HG03103 (cell line): ENCODE measurements at regions not wholly inside any gene's neighbourhood (a gene's known extent, or its start where the extent isn't known, plus 50 kb on each side); places are given as distances from the start of the nearest gene placed in this dataset.

Source experiments
- ATAC-seq: cut with Tn5 transposase; IDR thresholded peaks from one replicate; pipeline ENCODE4 v1.9.1; 2021; ENCODE audit warnings: low read depth; ENCODE audit not compliant: unreplicated experiment

DNA sequence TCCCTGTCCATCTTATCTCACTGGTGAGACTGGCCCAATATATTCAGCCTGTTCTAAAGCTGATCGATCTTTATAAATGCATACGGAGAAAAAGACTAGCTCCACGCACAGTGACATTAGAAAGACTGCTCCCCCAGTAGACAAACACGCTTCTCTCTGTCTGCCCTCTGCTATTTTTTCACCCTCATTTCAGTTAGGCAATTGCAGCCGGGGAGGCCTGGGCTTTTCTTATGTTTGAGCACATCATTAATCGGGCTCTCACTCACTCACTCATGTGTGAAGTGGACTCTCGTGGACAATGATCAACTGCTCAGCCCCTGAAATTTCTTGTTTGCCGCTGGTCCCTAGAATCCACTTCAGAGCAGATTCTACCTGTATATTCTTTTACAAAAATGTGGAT lies 824.7 kb upstream of the TENM3 start:
- no peak for ATAC-seq

DNA sequence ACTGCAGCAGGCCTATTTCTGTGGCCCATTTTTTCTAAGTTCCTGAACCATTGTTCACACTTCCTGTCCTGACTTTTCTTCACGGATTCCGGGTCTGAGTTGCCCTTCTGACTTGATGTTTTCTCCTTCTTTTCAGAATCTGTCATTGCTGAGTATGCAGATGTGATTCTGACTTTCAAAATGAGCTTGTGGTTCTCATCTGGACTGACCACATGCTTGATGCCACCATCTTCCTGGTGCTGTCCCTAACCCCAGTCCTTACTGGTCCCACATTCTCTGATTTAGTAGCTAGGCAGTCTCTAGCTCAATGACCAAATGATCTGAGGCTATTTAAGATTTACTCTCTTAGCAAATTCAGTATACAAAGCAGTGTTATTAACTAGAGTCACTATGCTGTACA lies 822.3 kb upstream of the TENM3 start:
- no peak for ATAC-seq

GRCh38 chr4:181424362-181425016 lies 818.7 kb upstream of the TENM3 start:
- no peak for ATAC-seq

GRCh38 chr4:181427076-181427475 lies 816.1 kb upstream of the TENM3 start:
- ATAC-seq: no peak

DNA sequence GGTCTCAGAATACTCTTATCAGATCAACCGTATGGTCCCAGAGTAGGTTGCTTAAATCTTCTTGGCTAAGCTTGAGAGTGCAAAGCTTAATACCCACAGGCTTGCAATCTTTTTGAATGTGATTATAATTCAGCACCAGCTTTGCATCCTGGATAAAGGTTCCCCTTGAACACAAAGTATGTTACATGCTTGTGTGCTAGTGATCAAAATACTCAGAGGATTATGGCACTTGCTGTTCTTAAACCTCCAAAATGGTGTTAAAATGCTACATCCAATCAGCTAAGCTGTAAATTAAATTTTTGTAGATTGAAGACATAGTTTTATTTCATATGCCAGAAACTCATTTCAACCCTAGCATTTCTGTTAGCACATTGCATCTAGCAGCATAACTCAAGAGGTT lies 812.2 kb upstream of the TENM3 start:
- ATAC-seq: no peak

DNA sequence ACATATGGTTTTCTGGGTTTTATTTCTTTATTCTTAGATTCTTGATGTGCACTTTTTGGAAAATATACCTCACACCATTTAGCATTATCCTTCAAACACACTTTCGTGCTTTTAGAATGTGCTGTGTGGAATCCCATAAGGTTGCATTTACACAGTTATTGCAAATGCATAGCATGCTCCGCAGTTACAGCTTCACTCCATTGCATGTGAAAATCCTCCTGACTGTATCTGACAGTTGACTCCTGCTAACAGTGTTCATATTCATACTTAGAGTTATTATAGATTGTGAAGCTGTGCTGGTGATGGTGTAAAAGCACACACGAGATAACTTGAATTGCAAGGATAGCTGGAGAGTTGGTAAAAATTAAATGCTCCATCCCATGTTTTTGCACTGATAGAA lies 811.5 kb upstream of the TENM3 start:
- ATAC-seq: no peak

DNA sequence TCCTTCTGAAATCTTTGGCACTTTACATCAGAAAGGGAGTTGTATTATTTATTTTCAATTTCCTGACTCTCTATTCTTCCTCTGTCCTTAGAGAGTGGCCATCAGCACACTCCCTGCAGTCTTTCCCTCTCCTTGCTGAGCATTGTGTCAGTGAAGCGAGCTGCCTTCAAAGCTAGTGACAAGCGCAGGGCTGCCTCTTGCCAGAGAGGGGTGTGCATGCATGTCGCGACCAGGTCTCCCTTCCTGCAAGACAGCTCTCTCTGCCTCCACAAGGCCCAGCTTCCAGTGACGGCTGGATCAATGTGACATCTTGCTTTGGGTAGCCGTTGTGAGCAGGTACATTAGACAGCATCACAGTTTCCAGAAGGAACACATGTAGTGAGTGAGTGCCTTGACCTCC lies 810.9 kb upstream of the TENM3 start:
- no peak for ATAC-seq

DNA sequence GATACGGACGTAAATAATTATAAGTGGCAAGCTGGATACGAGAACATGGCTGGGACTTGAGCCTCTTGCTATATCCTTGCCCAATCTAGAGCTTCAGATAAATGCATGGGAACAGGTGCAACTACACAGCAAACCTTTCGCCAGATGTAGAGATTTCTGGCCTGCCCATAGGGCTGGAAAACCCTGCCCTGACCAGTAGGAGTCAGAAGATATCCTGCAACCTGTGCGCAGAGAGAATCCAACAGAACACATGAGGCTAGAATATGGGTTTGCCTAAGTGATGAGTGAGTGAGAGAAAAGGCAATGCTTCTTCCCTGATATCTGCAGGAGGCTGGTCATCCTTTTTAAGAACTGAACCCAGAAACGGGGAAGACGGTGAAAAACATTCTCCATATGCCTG lies 805.3 kb upstream of the TENM3 start:
- ATAC-seq: no peak

DNA sequence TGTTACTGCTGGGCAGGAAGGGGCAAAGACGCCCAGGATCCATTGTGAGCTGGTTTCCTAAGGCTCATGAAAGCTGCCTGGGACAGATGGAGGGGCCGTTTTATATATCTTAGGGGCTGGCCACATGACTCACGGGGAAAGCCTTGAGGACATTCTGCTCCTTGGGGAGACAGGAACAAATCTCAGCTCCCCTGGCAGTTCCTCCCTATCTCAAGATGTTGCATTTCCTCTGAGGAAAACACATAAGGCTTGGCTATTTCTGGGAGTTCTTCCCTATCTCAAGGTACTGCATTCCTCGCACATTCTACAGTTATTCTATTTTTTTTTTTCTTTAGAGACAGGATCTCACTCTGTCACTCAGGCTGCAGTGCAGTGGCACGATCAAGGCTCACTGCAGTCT lies 804.6 kb upstream of the TENM3 start:
- no peak for ATAC-seq

GRCh38 chr4:181443021-181443420 lies 800.2 kb upstream of the TENM3 start:
- no peak for ATAC-seq

DNA sequence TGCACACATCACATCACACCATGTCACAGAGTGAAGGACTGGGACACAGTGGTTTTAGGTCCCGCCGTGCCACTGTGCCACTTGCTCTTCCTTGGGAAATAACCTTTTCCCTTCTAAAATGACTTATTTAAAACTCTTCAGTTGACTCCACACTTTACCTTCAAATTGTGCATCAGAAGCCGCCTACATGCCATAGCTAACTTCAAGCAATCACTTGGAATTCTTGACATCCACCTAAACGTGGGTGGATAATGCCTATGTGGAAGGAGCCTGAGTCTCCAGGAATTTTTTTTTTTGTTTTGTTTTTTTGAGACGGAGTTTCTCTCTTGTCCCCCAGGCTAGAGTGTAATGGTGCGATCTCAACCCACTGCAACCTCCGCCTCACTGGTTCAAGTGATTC lies 777.4 kb upstream of the TENM3 start:
- ATAC-seq: no peak

DNA sequence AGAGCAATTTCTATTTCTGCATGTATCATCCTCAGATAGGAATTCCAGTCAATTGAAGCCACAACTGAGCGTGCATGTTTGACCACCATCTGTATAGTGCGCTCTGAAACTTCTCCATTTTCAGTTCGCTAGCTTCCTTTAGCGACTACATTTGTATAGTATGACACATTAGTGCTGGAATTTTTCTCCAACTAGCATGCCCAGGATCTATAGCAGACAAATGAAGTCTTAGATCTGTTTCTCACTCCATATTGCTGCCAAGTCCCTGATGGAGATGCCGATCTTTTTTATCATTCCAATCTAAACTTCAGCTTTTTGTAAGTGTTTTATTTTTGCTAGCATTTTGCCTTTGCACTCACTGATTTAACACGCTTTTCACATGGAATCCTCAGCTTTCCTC lies 774.8 kb upstream of the TENM3 start:
- ATAC-seq: no peak

- ATAC-seq: no peak
These were observed 772.9 kb upstream of the TENM3 start for GRCh38 chr4:181470306-181470705.

DNA sequence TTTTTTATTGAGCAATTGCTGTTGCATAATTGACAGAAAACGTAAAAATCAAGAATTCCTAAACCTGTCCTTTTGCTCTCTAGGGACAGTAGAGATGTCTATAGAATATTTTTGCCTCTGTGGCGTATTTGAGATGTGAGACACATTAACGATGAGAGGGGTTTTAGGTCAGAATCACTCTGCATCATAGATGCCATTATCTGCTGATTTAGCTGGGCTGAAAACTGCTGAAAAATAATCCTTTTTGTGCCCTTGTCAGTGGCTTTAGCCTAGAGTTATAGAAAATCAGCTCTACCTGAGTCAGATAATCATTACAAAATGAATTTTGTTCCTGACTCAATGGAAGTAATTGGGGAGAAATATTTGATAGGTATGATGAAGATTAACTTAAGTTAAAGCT lies 767.8 kb upstream of the TENM3 start:
- ATAC-seq: no peak

- ATAC-seq: no peak
These were observed 767.3 kb upstream of the TENM3 start for GRCh38 chr4:181475781-181476507.

DNA sequence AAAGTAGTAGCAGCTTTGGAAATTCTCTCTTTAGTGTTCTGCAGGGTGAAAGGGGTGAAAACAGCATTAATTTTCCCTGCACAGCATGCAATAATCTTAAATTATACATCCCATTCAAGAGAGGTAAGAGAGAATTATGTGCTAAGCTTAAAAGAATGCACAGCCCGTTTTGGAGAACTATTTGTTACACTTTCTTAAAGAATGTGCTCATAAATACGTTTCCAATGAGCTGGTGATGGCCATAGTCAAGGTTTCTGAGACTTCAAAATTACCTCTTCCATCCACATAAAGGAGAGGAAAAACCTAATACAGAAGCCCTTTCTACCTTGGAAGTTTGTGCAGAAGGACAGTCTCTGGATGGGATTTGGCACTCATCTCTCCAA lies 766.7 kb upstream of the TENM3 start:
- no peak for ATAC-seq

DNA sequence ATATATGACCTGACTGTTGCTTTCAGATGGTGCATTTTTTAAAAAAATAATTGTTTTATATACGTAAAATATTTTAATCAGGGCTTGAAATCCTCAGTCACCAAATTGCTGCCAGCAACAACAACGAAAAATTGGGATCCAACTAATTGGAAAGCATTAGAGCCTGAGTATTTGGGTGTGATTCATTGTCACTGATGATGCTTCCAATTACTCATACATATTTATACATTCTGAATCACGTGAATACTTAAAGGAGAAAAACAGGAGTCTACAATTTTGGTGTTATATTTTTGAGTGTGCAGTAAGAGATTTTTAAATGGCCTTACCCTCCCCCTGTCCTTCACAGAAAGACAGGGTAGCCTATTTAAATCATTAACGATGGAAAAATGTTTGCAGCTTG lies 765.6 kb upstream of the TENM3 start:
- no peak for ATAC-seq

DNA sequence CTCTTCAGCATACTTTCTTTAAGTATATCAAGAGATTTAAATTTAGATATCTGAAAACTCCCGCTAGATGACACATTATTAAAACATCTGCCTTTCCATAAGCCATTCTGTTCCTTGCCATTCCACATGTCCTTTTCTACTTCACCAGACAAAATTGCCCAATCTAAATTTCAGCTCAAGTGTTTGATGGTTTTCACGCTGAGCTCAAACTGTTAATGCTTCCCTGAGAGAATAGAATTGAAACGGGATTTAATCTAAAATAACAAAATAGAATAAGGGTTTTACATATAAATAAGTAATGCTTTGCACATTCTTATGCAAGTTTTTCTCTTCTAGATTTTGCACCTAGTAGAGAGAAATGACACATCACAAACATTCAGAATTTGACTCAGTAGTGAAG lies 764.5 kb upstream of the TENM3 start:
- no peak for ATAC-seq

DNA sequence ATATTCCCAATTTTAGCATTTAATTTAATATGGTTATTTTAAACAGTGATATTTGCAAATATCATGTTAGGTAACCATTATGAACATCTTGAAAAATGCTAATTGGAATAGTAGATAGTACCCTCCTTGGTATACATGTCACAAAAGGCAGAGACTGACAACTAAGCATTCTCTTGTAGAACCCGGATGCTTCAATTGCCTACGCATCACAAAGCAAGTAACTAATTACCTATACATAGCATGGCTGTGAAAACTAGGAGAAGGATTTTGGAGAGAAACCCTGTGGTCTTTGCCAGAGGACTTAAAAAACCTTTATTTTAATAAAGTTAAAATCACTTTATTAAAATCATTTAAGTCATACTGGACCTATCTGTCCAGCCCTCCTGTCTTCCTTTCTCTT lies 764.1 kb upstream of the TENM3 start:
- no peak for ATAC-seq

GRCh38 chr4:181484396-181484795 lies 758.8 kb upstream of the TENM3 start:
- no peak for ATAC-seq

GRCh38 chr4:181488926-181489325 lies 754.3 kb upstream of the TENM3 start:
- no peak for ATAC-seq

DNA sequence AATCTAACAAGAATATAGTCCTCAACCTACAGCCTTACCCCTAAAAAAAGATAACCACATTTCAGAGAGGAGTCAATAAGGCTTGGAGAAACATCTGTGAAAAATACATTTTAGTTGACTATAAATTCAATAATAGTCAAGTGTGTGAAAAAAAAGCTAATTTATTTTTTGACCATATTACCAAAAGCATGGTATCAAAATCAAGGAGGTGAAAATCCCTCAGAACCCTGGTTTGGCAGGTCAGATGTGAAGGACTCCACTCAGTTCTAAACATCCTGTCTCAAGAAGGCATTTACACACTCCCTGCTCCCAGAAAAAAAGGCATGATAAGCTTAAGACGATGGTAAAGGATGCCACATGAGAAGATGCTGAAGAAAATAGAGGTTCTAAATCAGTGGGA lies 745.1 kb upstream of the TENM3 start:
- ATAC-seq: no peak

GRCh38 chr4:181502611-181503010 lies 740.6 kb upstream of the TENM3 start:
- no peak for ATAC-seq
